Ascending aorta (tissue), 2 donors: ENCODE measurements at regions not wholly inside any gene's neighbourhood (a gene's known extent, or its start where the extent isn't known, plus 50 kb on each side); places are given as distances from the start of the nearest gene placed in this dataset.

ENCODE experiments used
- DNase-seq, 2 donors: peaks; one replicate each; pipeline ENCODE4 v3.0.0-alpha.2; 2019; ENCODE audit warnings: low spot score in 2 of 2
- H3K27ac ChIP-seq, 2 donors: fragments of 200-600 bp; sonication (generic); one replicate each; pipeline ENCODE4 v1.5.1; 2016 to 2017; ENCODE audit warnings: mild to moderate bottlenecking in 1 of 2
- H3K27me3 ChIP-seq: fragments of 200-600 bp; sonication (generic); one replicate; pipeline ENCODE4 v1.5.1; 2017
- H3K36me3 ChIP-seq, 2 donors: fragments of 200-600 bp; sonication (generic); one replicate each; pipeline ENCODE4 v1.5.1; 2016
- H3K4me1 ChIP-seq, 2 donors: fragments of 200-600 bp; sonication (generic); one replicate each; pipeline ENCODE4 v1.5.1; 2016 to 2017; ENCODE audit warnings: mild to moderate bottlenecking in 1 of 2
- H3K4me3 ChIP-seq, 2 donors: fragments of 200-600 bp; sonication (generic); one replicate each; pipeline ENCODE4 v1.5.1; 2016 to 2017; ENCODE audit warnings: mild to moderate bottlenecking in 1 of 2
- H3K9me3 ChIP-seq, 2 donors: fragments of 200-600 bp; sonication (generic); one replicate each; pipeline ENCODE4 v1.5.1; 2016
- intact Hi-C: fragments of 100-400 bp; cut with DNase I; formaldehyde crosslinking; loops from one replicate; pipeline ENCODE4 v1.15.1; 2023
- TF ChIP-seq, protein P1 (sequence below), 3 experiments: fragments of 200-600 bp in 2 of 3; fragments of 450-650 bp in 1 of 3; sonication (generic) in 2 of 3; IDR thresholded peaks; one replicate each; pipeline ENCODE4 v1.5.1; 2016 to 2019; ENCODE audit warnings: antibody characterized with exemption in 3 of 3, mild to moderate bottlenecking in 1 of 3, moderate library complexity in 1 of 3

DNA sequence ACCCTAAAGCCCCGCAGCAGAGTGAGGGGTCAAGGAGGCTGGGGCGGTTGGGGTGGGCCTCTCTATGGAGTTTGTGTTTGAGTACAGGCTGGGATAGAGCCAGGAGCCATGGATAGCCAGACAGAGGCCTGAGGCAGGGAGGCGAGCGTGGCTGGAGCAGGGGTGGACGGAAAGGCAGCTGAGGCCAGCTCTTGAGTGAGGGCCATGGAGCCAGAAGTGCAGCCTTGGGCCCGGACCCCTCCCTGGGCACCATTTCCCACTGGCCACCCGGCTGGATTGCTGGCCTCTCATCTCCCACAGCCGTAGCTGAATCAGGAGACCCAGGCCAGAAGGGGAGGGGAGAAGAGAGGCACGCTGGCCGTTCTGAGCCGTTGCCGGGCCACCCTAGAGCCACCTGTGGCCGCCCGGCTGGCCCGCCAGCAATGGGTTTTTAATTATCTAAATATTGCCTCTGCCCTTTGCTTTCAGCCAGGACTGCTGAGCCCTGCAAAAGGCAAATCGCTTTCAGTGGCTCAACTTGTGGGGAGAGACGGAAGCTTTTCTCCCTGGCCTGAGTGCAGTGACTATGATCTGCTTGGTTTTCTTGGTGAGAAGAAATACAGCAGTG, 75.2 kb upstream of the GSE1 start:
- no peaks in the 10 kb centered on the region for H3K4me1 ChIP-seq
- no peak for DNase-seq
- no peaks in the 10 kb centered on the region for H3K27me3 ChIP-seq
- intact Hi-C loops: no loop called here
- TF ChIP-seq, protein P1, sequence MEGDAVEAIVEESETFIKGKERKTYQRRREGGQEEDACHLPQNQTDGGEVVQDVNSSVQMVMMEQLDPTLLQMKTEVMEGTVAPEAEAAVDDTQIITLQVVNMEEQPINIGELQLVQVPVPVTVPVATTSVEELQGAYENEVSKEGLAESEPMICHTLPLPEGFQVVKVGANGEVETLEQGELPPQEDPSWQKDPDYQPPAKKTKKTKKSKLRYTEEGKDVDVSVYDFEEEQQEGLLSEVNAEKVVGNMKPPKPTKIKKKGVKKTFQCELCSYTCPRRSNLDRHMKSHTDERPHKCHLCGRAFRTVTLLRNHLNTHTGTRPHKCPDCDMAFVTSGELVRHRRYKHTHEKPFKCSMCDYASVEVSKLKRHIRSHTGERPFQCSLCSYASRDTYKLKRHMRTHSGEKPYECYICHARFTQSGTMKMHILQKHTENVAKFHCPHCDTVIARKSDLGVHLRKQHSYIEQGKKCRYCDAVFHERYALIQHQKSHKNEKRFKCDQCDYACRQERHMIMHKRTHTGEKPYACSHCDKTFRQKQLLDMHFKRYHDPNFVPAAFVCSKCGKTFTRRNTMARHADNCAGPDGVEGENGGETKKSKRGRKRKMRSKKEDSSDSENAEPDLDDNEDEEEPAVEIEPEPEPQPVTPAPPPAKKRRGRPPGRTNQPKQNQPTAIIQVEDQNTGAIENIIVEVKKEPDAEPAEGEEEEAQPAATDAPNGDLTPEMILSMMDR (IDR thresholded peaks at IDR 0.05): no peak
- H3K36me3 ChIP-seq: peaks cover 0 to 4% of the 10 kb centered on the region in 2 donors
- H3K4me3 ChIP-seq: no peak overlapping the region
- H3K9me3 ChIP-seq: peaks cover 0 to 7% of the 10 kb centered on the region in 2 donors
- H3K27ac ChIP-seq: no peak overlapping the region

DNA sequence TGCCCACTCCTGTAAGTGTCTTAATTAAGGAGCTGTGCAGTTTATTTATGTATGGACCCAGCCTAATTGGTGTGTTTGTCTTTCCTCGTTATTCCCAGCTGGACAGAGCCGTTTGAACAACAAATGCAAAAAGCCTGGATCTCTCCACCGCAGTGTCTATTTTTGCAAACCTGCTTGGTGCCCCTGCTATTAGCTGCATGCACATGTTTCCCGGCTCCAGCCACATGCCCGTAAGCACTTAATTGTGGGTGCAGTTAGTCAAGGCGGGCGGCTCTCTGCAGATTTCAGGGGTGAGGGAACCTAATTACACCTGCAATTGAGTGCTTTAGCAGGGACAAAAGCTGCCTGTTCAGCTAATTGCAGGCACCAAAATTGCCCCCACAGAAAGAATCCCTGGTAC, 74.0 kb upstream of the GSE1 start:
- H3K27ac ChIP-seq: no peak overlapping the region
- no peaks in the 10 kb centered on the region for H3K4me1 ChIP-seq
- no peaks in the 10 kb centered on the region for H3K27me3 ChIP-seq
- peaks cover 0 to 4% of the 10 kb centered on the region in 2 donors for H3K36me3 ChIP-seq
- DNase-seq: no peak
- intact Hi-C loops: no loop called here
- TF ChIP-seq, protein P1 (IDR thresholded peaks at IDR 0.05): no peak
- no peak overlapping the region for H3K4me3 ChIP-seq
- peaks cover 0 to 7% of the 10 kb centered on the region in 2 donors for H3K9me3 ChIP-seq

DNA sequence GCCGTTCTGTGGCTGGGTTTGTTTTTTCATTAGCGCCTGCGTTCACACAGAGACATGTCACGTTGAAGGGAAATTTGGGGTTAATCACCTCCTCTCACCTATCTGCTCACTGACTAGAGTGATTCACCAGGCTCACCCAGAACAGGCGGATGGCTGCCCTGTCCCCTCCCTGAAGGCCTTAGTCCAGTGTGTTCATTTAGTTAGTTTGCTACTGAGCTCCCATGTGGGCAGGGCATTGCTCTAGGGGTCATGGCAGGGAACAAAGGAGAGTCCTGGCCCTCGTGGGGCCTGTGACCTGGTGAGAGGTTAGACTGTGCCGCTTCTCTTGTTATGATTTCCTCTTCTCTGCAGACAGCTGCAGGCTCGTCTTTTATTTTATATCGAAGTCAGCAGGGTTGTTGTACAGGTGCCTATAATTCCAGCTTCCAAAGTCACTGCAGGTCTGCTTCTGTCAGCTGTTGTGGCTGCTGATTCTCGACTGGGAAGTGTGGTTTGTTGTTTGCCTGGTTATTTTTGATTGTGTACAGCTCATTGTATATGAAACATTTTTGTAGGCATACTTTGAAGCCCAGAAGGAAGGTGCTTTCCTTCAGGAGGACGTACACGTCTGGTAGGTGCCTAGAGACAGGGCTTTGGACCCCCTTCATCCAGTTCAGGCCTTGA, 73.4 kb upstream of the GSE1 start:
- Histone ChIP-seq H3K9me3 (peaks cover 0 to 7% of the 10 kb centered on the region in 2 donors), H3K4me1 (no peaks in the 10 kb centered on the region), H3K4me3 (no peak overlapping the region), H3K27ac (no peak overlapping the region), H3K27me3 (no peaks in the 10 kb centered on the region), H3K36me3 (peaks cover 0 to 4% of the 10 kb centered on the region in 2 donors)
- no peak for DNase-seq
- intact Hi-C loops: no loop called here
- TF ChIP-seq, protein P1 (IDR thresholded peaks at IDR 0.05): no peak

DNA sequence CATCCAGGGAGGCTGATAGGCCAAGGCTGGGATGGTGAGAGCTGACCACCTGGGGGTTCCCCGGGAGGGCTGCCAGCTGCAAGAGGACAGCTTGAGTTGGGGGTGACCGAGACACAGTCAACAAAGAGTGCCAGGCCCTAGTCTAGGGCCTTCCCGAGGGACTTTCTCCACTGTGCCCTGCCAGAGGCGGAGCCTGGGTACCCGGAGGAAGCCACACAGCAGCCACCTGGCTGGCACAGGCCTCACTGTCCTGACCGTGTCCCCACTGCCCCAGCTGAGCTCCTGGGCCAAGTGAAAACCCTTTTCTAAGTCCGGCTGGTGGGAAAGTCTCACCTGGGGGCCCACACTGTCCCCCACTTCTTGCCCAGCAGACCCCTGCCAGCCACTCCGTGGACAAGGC, 71.9 kb upstream of the GSE1 start:
- no peak overlapping the region for H3K4me3 ChIP-seq
- H3K4me1 ChIP-seq: no peaks in the 10 kb centered on the region
- H3K27ac ChIP-seq: no peak overlapping the region
- intact Hi-C loops: no loop called here
- DNase-seq: no peak
- H3K27me3 ChIP-seq: no peaks in the 10 kb centered on the region
- peaks cover 0 to 4% of the 10 kb centered on the region in 2 donors for H3K36me3 ChIP-seq
- TF ChIP-seq, protein P1 (IDR thresholded peaks at IDR 0.05): no peak
- H3K9me3 ChIP-seq: peaks cover 0 to 7% of the 10 kb centered on the region in 2 donors

DNA sequence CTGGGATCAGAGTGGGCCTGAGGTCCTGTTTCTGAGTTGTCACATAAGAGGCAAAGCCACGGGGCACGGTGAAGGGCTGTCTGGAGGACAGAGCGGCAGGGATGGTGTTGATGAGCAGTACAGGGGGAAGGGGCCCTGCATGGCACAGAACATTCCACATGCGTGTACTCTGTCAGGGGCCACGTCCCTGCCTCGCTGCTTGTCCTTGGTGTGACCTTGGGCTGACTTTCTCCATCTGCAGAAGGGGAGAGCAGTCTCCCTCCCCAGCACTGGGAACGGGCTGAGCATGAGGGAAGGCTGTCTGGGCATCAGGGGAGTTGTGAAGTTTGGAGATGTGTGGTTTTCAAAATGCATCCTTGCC, 71.5 kb upstream of the GSE1 start:
- no peaks in the 10 kb centered on the region for H3K4me1 ChIP-seq
- H3K9me3 ChIP-seq: peaks cover 0 to 7% of the 10 kb centered on the region in 2 donors
- no peak overlapping the region for H3K27ac ChIP-seq
- H3K27me3 ChIP-seq: no peaks in the 10 kb centered on the region
- no peak for DNase-seq
- TF ChIP-seq, protein P1 (IDR thresholded peaks at IDR 0.05): no peak
- H3K4me3 ChIP-seq: no peak overlapping the region
- peaks cover 0 to 4% of the 10 kb centered on the region in 2 donors for H3K36me3 ChIP-seq
- intact Hi-C loops: no loop called here
